HG03571 (cell line): ENCODE measurements at regions not wholly inside any gene's neighbourhood (a gene's known extent, or its start where the extent isn't known, plus 50 kb on each side); places are given as distances from the start of the nearest gene placed in this dataset.

Experiments used
- ATAC-seq: cut with Tn5 transposase; IDR thresholded peaks from one replicate; pipeline ENCODE4 v1.9.1; 2021; ENCODE audit not compliant: unreplicated experiment

DNA sequence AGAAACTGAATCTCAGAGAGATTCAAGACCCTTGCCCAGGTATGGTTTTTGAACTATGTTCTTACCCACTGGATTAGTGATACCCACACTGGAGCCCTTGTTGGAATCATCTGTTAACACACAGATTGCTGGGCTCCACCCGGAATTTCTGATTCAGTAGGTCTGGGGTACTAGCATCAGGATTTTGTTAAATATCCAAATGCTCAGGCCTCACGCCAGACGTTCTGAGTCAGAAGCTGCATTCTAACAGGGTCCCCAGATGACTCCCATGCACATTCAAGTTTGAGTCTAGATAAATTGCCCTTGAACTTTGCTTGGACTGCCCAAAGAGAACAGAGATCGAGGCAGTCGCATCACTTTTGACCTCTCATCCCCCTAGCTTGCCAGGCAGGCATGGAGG is 182.0 kb upstream of the WWC1 start:
- ATAC-seq: no peak

GRCh38 chr5:168110384-168110783 is 181.1 kb upstream of the WWC1 start:
- no peak for ATAC-seq

DNA sequence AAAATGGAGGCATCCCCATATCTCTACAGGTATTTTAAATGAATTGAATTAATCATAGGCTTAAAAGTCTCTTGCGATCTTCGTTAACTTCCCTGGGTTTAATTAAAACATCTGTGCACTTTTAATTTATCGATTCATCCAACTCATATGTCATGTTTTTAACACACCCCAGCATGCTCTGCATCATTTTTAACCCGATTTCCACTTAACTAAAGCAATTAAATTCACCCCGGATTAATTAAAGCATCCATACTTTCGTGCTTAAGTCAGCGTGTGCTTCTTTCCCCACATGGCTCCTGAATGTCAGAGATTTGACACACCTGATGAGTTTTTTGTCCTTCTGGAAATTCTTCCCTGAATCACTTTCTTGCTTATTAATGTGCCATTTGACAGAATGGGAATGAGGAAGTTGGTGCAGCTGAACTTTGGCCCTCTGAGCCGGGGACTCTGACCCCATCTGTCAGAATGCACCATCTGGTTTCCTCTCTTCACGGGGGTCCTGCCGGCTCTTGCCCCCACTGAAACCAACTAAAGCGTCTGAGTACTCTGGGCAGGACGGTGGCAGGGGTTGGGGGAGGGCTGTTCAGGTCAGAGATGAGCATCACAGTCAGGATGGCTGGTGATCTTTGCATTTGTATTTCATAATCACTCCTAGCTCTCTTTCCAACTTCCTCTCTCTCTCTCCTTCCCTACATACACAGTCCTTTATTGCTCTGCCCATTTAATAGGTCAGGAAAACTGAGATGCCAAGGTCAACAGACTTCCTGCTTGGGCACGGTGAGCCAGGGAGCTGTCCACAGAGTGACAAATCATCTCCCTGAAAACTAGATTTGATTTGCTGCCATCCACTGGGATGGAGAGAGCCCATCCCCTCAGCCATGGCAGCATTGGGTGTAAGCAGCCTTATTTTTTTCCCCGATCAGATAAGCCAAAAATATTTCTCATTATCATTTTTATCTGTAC is 180.3 kb upstream of the WWC1 start:
- ATAC-seq: no peak

DNA sequence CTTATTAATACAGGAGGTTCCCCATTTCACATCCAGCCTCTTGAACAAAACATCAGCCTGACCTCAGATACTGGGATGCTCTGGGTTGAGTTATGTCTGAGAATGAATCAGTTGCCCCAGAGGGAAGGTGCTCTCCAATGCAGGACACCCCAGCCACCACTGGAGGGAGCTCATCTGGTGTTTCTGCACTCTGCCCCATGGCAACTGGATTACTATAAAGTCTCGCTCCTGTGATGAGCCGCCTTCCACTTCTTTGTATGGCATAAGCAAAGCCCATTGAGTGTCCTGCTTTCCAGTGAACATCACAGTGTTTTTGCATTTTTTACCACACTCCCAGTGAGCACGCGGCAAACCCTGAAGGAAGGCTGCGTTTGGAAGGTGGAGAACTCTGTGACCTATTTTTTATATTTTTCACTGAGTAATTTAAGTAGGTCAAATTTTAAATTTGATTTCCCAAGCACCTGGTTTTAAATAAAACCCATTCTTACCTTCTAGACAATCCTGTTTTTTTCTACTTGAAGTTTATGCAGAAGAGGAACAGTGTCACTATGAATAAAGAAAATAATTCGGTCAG is 176.9 kb upstream of the WWC1 start:
- ATAC-seq: peak; percentile 71

DNA sequence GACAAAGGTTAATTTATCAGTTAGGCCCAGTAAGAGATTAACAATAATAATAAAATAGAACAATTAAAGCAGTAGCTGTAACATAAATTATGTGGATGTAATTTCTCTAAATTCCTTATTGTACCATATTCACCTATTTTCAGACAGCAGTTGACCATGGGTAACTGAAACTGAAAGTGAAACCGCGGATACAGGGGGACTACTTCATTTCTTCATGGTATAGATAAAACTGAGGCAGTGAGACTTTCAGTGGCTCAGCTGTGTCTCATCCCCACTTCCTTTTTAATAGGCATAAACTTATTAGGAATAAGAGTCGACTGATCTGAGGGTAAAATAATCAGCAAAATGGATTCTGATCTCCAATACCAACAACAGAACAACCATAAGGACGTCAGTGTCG is 174.0 kb upstream of the WWC1 start:
- no peak for ATAC-seq

- ATAC-seq: no peak
Measured at GRCh38 chr5:168118042-168118668, 173.3 kb upstream of the WWC1 start.

GRCh38 chr5:168120401-168121137 is 170.9 kb upstream of the WWC1 start:
- no peak for ATAC-seq

GRCh38 chr5:168121138-168121494 is 170.3 kb upstream of the WWC1 start:
- ATAC-seq: no peak

- ATAC-seq: peak; percentile 81
Measured at GRCh38 chr5:168123631-168124528, 167.6 kb upstream of the WWC1 start.

GRCh38 chr5:168125445-168126199 is 165.8 kb upstream of the WWC1 start:
- no peak for ATAC-seq

GRCh38 chr5:168126606-168127005 is 164.8 kb upstream of the WWC1 start:
- no peak for ATAC-seq

DNA sequence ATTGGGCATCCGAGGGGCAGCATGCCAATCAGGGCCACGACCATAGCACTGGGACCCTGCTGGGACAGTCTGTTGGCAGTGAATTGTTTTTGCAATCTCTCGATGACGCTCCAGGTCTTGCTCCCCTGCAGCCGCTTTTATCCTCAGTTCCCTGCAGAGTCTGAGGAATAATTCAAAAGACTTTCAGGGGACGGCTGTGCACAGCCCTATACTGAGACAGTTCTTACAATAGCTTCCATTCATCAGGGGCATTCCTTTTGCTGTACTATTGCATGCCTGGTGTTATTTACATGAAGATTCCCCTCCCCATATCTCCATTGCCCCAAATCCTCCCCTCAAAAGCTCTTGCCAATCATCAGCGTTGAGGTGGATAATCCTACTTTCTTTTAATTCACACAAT is 163.3 kb upstream of the WWC1 start:
- ATAC-seq: no peak

- no peak for ATAC-seq
Measured at GRCh38 chr5:168128557-168128956, 162.9 kb upstream of the WWC1 start.

- ATAC-seq: no peak
Measured at GRCh38 chr5:168131519-168131918, 159.9 kb upstream of the WWC1 start.

DNA sequence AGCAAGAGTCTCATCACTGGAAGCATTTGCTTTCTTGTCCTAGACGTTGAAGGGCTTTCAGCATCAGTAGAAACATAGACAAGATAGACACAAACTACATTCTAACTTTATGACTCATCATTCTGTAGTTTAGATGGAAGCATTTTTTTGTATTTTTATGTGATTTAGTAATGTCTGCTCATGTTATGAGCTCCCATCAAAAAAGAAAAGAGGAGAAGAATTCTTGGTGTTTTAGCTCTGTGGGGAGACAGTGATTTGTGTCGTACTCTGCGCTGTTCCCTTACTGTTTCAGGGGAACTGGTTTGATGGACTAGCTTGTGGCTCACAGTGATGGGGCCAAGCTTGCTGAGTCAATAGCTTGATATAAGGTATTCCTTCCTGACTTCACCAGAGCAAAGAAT is 159.2 kb upstream of the WWC1 start:
- ATAC-seq: no peak

DNA sequence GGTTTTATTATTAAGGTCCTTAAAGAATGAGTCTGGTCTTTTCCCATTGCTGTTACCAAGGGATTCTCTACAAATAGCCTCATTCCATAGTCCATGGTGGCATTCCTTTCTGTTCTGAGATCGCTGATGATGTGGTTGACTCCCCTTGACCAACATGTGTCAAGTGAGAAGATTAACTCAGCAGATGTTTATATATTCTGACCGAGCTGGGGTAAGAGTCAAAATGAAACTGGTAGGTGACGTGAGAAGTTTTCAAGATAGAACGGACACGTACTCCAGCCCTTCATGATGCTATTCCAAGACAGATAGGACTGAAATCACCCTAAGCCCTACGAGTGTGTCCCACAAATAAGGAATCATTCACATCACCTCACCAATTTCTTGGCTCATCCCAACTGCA is 155.5 kb upstream of the WWC1 start:
- ATAC-seq: peak; percentile 93

- no peak for ATAC-seq
Measured at GRCh38 chr5:168136340-168136739, 155.1 kb upstream of the WWC1 start.

DNA sequence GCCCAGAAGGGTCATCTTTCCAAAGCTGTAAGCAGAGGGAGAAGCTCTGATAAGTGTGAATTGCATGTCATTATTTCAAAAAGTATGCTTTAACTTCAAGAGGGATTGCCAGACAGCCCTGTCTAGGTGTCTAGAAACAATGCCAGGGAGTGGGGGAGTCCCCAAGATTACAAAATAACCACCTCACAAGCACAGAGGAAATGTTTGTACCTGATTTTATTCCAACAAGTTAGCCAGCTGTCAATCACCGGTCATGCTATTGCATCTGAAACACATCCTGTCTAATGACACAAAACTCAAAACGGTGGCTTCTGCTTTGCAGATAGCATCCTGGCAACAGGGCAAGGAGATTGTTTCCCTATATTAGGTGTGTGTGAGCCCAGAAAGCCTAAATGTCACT is 154.2 kb upstream of the WWC1 start:
- ATAC-seq: no peak

GRCh38 chr5:168140241-168140640 is 151.2 kb upstream of the WWC1 start:
- ATAC-seq: no peak

- ATAC-seq: no peak
Measured at GRCh38 chr5:168142402-168142801, 149.0 kb upstream of the WWC1 start.
